H9 (cell line): ENCODE measurements at regions not wholly inside any gene's neighbourhood (a gene's known extent, or its start where the extent isn't known, plus 50 kb on each side); places are given as distances from the start of the nearest gene placed in this dataset.

Experiments
- DNase-seq: peaks from one replicate; pipeline ENCODE4 v3.0.0-alpha.2; 2017
- H2AFZ ChIP-seq: one replicate; pipeline ENCODE4 v1.6.1; 2013; ENCODE audit warnings: mild to moderate bottlenecking, low read length, control low read depth, moderate library complexity
- H2AK5ac ChIP-seq: 2 replicates; pipeline ENCODE4 v1.6.1; 2013; ENCODE audit warnings: low read length, control low read depth, mixed read lengths; ENCODE audit not compliant: insufficient read length
- H2BK120ac ChIP-seq: one replicate; pipeline ENCODE4 v1.6.1; 2013; ENCODE audit warnings: low read depth, mild to moderate bottlenecking, low read length, control low read depth, inconsistent platforms; ENCODE audit not compliant: poor library complexity, severe bottlenecking
- H2BK12ac ChIP-seq: 2 replicates; pipeline ENCODE4 v1.6.1; 2013; ENCODE audit warnings: low read length, control low read depth, mixed read lengths, low read depth; ENCODE audit not compliant: insufficient read length
- H2BK15ac ChIP-seq: 2 replicates; pipeline ENCODE4 v1.6.1; 2013; ENCODE audit warnings: low read depth, low read length, control low read depth
- H2BK20ac ChIP-seq: one replicate; pipeline ENCODE4 v1.6.1; 2013; ENCODE audit warnings: low read depth, mild to moderate bottlenecking, low read length, control low read depth, inconsistent platforms; ENCODE audit not compliant: poor library complexity, severe bottlenecking
- H2BK5ac ChIP-seq: 2 replicates; pipeline ENCODE4 v1.6.1; 2013; ENCODE audit warnings: low read length, control low read depth, mixed read lengths; ENCODE audit not compliant: insufficient read length
- H3K14ac ChIP-seq: 2 replicates; pipeline ENCODE4 v1.6.1; 2013; ENCODE audit warnings: low read length, control low read depth; ENCODE audit not compliant: insufficient read depth
- H3K18ac ChIP-seq: 2 replicates; pipeline ENCODE4 v1.6.1; 2013; ENCODE audit warnings: low read depth, mild to moderate bottlenecking, mixed read lengths, low read length, control low read depth; ENCODE audit not compliant: insufficient read length
- H3K23ac ChIP-seq: 2 replicates; pipeline ENCODE4 v1.6.1; 2013; ENCODE audit warnings: low read length, control low read depth, mixed read lengths, low read depth; ENCODE audit not compliant: insufficient read length
- H3K23me2 ChIP-seq: 2 replicates; pipeline ENCODE4 v1.6.1; 2013; ENCODE audit warnings: low read depth, mild to moderate bottlenecking, mixed read lengths, low read length, control low read depth; ENCODE audit not compliant: insufficient read length, poor library complexity, severe bottlenecking
- H3K27ac ChIP-seq: 2 replicates; pipeline ENCODE4 v1.5.1; 2013; ENCODE audit warnings: low read length, control low read depth, mixed read lengths, low read depth; ENCODE audit not compliant: insufficient read length
- H3K27me3 ChIP-seq: 2 replicates; pipeline ENCODE4 v1.6.1; 2013; ENCODE audit warnings: low read length, control low read depth, inconsistent platforms; ENCODE audit not compliant: insufficient read depth
- H3K4ac ChIP-seq: 2 replicates; pipeline ENCODE4 v1.6.1; 2013; ENCODE audit warnings: low read depth, mild to moderate bottlenecking, control low read depth, inconsistent platforms, low read length, moderate library complexity
- H3K4me1 ChIP-seq: 2 replicates; pipeline ENCODE4 v1.6.1; 2013; ENCODE audit warnings: low read length, control low read depth, inconsistent platforms; ENCODE audit not compliant: insufficient read depth
- H3K4me2 ChIP-seq: 2 replicates; pipeline ENCODE4 v1.6.1; 2013; ENCODE audit warnings: low read length, control low read depth, mixed read lengths; ENCODE audit not compliant: insufficient read length, insufficient read depth
- H3K56ac ChIP-seq: 2 replicates; pipeline ENCODE4 v1.6.1; 2013; ENCODE audit warnings: low read depth, mild to moderate bottlenecking, mixed read lengths, low read length, control low read depth; ENCODE audit not compliant: insufficient read length
- H3K79me1 ChIP-seq: 2 replicates; pipeline ENCODE4 v1.6.1; 2013; ENCODE audit warnings: low read depth, mild to moderate bottlenecking, moderate library complexity, low read length, control low read depth, inconsistent platforms; ENCODE audit not compliant: insufficient read depth, poor library complexity, severe bottlenecking
- H3K79me2 ChIP-seq: 2 replicates; pipeline ENCODE4 v1.6.1; 2013; ENCODE audit warnings: low read length, control low read depth, inconsistent platforms; ENCODE audit not compliant: insufficient read depth
- H3K9ac ChIP-seq: 2 replicates; pipeline ENCODE4 v1.6.1; 2013; ENCODE audit warnings: low read length, control low read depth, mixed read lengths; ENCODE audit not compliant: insufficient read length; ENCODE audit errors: extremely low read depth
- H3K9me3 ChIP-seq: one replicate; pipeline ENCODE4 v1.6.1; 2013; ENCODE audit warnings: low read depth, low read length, inconsistent platforms; ENCODE audit not compliant: control insufficient read depth
- H3T11ph ChIP-seq: one replicate; pipeline ENCODE4 v1.6.1; 2013; ENCODE audit warnings: mild to moderate bottlenecking, low read length, control low read depth, inconsistent platforms
- H4K20me1 ChIP-seq: one replicate; pipeline ENCODE4 v1.6.1; 2013; ENCODE audit not compliant: control insufficient read depth, insufficient read length, insufficient read depth
- H4K5ac ChIP-seq: 2 replicates; pipeline ENCODE4 v1.6.1; 2013; ENCODE audit warnings: low read depth, mild to moderate bottlenecking, mixed read lengths, low read length, control low read depth; ENCODE audit not compliant: insufficient read length
- H4K8ac ChIP-seq: replicated peaks from 2 replicates; pipeline ENCODE4 v1.6.1; 2013; ENCODE audit warnings: low read length, control low read depth, mixed read lengths, low read depth; ENCODE audit not compliant: insufficient read length
- H4K91ac ChIP-seq: 2 replicates; pipeline ENCODE4 v1.6.1; 2013; ENCODE audit warnings: low read depth, mild to moderate bottlenecking, moderate library complexity, mixed read lengths, low read length, control low read depth; ENCODE audit not compliant: insufficient read length
- H3K27ac Mint-ChIP-seq, 3 experiments: 2 replicates in 2 of 3; 3 replicates in 1 of 3; pipeline ENCODE4 v1.8.0; 2020 to 2021; ENCODE audit warnings: mixed read lengths in 3 of 3, mild to moderate bottlenecking in 1 of 3, moderate library complexity in 1 of 3
- H3K27me3 Mint-ChIP-seq: 2 replicates; pipeline ENCODE4 v1.8.0; 2021; ENCODE audit warnings: low read depth, mild to moderate bottlenecking, moderate library complexity, mixed read lengths
- H3K36me3 Mint-ChIP-seq, 3 experiments: 2 replicates in 2 of 3; 3 replicates in 1 of 3; pipeline ENCODE4 v1.8.0; 2020 to 2021; ENCODE audit warnings: low read depth in 3 of 3, mixed read lengths in 3 of 3; ENCODE audit not compliant: insufficient read depth in 1 of 3
- H3K4me1 Mint-ChIP-seq, 2 experiments: 2 replicates each; pipeline ENCODE4 v1.8.0; 2020; ENCODE audit warnings: mixed read lengths in 2 of 2
- H3K4me3 Mint-ChIP-seq, 2 experiments: 2 replicates in 1 of 2; 3 replicates in 1 of 2; pipeline ENCODE4 v1.8.0; 2020 to 2021; ENCODE audit warnings: mild to moderate bottlenecking in 2 of 2, mixed read lengths in 2 of 2, moderate library complexity in 1 of 2
- H3K9me3 Mint-ChIP-seq, 2 experiments: 2 replicates in 1 of 2; 3 replicates in 1 of 2; pipeline ENCODE4 v1.8.0; 2020; ENCODE audit warnings: mild to moderate bottlenecking in 2 of 2, mixed read lengths in 2 of 2, moderate library complexity in 1 of 2
- WGBS: extraction: QIAGEN DNeasy Blood & Tissue Kit; methylation state at CpG from one replicate; pipeline ENCODE4 v1.1.7; 2013; ENCODE audit warnings: missing lambda C conversion rate, low lambda C conversion rate, mixed read lengths; ENCODE audit not compliant: insufficient read length; ENCODE audit errors: extremely low coverage; 5-methylcytosine and 5-hydroxymethylcytosine counted together
- TF ChIP-seq, protein P1 (sequence below): fragments of 200-600 bp; sonication (generic); conservative IDR thresholded peaks from 3 replicates; pipeline ENCODE4 v1.8.0; 2021; ENCODE audit warnings: antibody characterized with exemption, mild to moderate bottlenecking

DNA sequence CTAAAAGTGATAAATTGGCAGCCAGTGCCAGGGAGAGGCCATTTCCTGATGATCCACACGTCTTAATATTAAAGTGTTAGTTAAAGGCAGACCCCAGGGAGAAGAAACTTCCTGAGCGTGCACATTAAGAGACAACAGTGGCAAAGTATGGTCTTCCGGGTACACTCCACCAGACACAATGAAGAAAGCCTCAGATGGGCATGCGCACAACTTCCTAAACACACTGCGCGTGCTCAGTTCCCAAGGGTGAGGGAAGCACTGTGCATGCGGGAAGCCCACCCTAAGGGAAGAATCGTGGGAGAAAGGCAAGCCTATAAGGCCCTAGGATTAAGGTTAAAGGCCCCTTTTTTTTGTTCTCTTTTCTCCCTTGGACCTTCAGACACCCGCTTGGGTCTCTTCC lies 140.7 kb upstream of the CDKN3 start:
- no peak overlapping the region for H2AFZ ChIP-seq
- no peaks in the 10 kb centered on the region for H3K23me2 ChIP-seq
- no peak overlapping the region for H2BK20ac ChIP-seq
- H3K27ac ChIP-seq: no peak overlapping the region
- no peak overlapping the region for H3K23ac ChIP-seq
- no peak overlapping the region for H4K91ac ChIP-seq
- H2BK5ac ChIP-seq: no peak overlapping the region
- H4K5ac ChIP-seq: no peak overlapping the region
- no peak overlapping the region for H3K14ac ChIP-seq
- no peak overlapping the region for H3K9ac ChIP-seq
- H4K8ac ChIP-seq: no peak overlapping the region
- no peaks in the 10 kb centered on the region for H3K79me1 ChIP-seq
- H3K56ac ChIP-seq: no peak overlapping the region
- no peaks in the 10 kb centered on the region for H4K20me1 ChIP-seq
- H2BK12ac ChIP-seq: no peak overlapping the region
- no peak overlapping the region for H3K4ac ChIP-seq
- peaks cover 3% of the 10 kb centered on the region; the same call in 1 of the 2 replicates for H3K27me3 Mint-ChIP-seq
- no peak overlapping the region for H3T11ph ChIP-seq
- H3K27ac Mint-ChIP-seq: no peak overlapping the region
- no peaks in the 10 kb centered on the region for H3K9me3 ChIP-seq
- no peaks in the 10 kb centered on the region for H3K27me3 ChIP-seq
- H3K4me3 Mint-ChIP-seq: no peak overlapping the region
- no peaks in the 10 kb centered on the region; a peak in 2 of 7 replicates for H3K36me3 Mint-ChIP-seq
- no peaks in the 10 kb centered on the region; a peak in 2 of 5 replicates for H3K9me3 Mint-ChIP-seq
- no peaks in the 10 kb centered on the region for H3K4me1 ChIP-seq
- no peak overlapping the region for H2BK15ac ChIP-seq
- no peak overlapping the region for H2AK5ac ChIP-seq
- TF ChIP-seq, protein P1, sequence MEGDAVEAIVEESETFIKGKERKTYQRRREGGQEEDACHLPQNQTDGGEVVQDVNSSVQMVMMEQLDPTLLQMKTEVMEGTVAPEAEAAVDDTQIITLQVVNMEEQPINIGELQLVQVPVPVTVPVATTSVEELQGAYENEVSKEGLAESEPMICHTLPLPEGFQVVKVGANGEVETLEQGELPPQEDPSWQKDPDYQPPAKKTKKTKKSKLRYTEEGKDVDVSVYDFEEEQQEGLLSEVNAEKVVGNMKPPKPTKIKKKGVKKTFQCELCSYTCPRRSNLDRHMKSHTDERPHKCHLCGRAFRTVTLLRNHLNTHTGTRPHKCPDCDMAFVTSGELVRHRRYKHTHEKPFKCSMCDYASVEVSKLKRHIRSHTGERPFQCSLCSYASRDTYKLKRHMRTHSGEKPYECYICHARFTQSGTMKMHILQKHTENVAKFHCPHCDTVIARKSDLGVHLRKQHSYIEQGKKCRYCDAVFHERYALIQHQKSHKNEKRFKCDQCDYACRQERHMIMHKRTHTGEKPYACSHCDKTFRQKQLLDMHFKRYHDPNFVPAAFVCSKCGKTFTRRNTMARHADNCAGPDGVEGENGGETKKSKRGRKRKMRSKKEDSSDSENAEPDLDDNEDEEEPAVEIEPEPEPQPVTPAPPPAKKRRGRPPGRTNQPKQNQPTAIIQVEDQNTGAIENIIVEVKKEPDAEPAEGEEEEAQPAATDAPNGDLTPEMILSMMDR: no peak
- WGBS: no CpG with 5 or more reads among the region's 9 CpGs
- H3K4me1 Mint-ChIP-seq: peaks cover 28 to 41% of the 10 kb centered on the region in 2 experiments
- DNase-seq: no peak
- no peaks in the 10 kb centered on the region for H3K79me2 ChIP-seq
- H2BK120ac ChIP-seq: no peak overlapping the region
- no peak overlapping the region for H3K4me2 ChIP-seq
- H3K18ac ChIP-seq: no peak overlapping the region
